ENCODE measurements at regions not wholly inside any gene's neighbourhood (a gene's known extent, or its start where the extent isn't known, plus 50 kb on each side); places are given as distances from the start of the nearest gene placed in this dataset.
"Not testable (repeated sequence)": the region's sequence is repeated elsewhere in the genome, so short reads cannot be mapped to it uniquely, and the experiment has no call there.

- Mint-ChIP-seq H3K27ac (no peak overlapping the region), H3K4me1 (peaks cover 5% of the 10 kb centered on the region), H3K27me3 (ENCODE audit: low read depth, poor library complexity) (peaks cover 6% of the 10 kb centered on the region), H3K9me3 (no peaks in the 10 kb centered on the region), H3K36me3 (ENCODE audit: low read depth) (no peaks in the 10 kb centered on the region), H3K4me3 (no peak overlapping the region)
- peak; percentile 78 for TF ChIP-seq CTCF (IDR thresholded peaks at IDR 0.05)
- peak; percentile 82 for DNase-seq
Measured at GRCh38 chr11:36744375-36745168, 146.5 kb upstream of the RAG2 start.

- no peak for DNase-seq
- Mint-ChIP-seq H3K27me3 (ENCODE audit: low read depth, poor library complexity) (peaks cover 7% of the 10 kb centered on the region), H3K9me3 (no peaks in the 10 kb centered on the region), H3K4me1 (peaks cover 5% of the 10 kb centered on the region), H3K27ac (no peak overlapping the region), H3K4me3 (no peak overlapping the region), H3K36me3 (ENCODE audit: low read depth) (no peaks in the 10 kb centered on the region)
- TF ChIP-seq CTCF (IDR thresholded peaks at IDR 0.05), result no peak
Measured at GRCh38 chr11:36743039-36743438, 145.0 kb upstream of the RAG2 start.

GRCh38 chr11:36741515-36741914 lies 143.5 kb upstream of the RAG2 start:
- no peak overlapping the region for H3K4me3 Mint-ChIP-seq
- peaks cover 5% of the 10 kb centered on the region for H3K4me1 Mint-ChIP-seq
- DNase-seq, result no peak
- no peak for TF ChIP-seq CTCF (IDR thresholded peaks at IDR 0.05)
- H3K36me3 Mint-ChIP-seq (ENCODE audit: low read depth), result no peaks in the 10 kb centered on the region
- H3K27ac Mint-ChIP-seq, result no peak overlapping the region
- H3K9me3 Mint-ChIP-seq, result peaks cover 5% of the 10 kb centered on the region
- peaks cover 4% of the 10 kb centered on the region for H3K27me3 Mint-ChIP-seq (ENCODE audit: low read depth, poor library complexity)

- DNase-seq, result no peak
- no peaks in the 10 kb centered on the region for H3K4me1 Mint-ChIP-seq
- peaks cover 8% of the 10 kb centered on the region for H3K27me3 Mint-ChIP-seq (ENCODE audit: low read depth, poor library complexity)
- H3K9me3 Mint-ChIP-seq, result peaks cover 13% of the 10 kb centered on the region
- H3K27ac Mint-ChIP-seq, result no peak overlapping the region
- H3K36me3 Mint-ChIP-seq (ENCODE audit: low read depth), result no peaks in the 10 kb centered on the region
- H3K4me3 Mint-ChIP-seq, result no peak overlapping the region
- no peak for TF ChIP-seq CTCF (IDR thresholded peaks at IDR 0.05)
Measured at GRCh38 chr11:36738292-36738861, 140.3 kb upstream of the RAG2 start.

GRCh38 chr11:36736103-36736502 lies 138.1 kb upstream of the RAG2 start:
- H3K36me3 Mint-ChIP-seq (ENCODE audit: low read depth), result no peaks in the 10 kb centered on the region
- no peak for DNase-seq
- H3K4me3 Mint-ChIP-seq, result no peak overlapping the region
- H3K27ac Mint-ChIP-seq, result no peak overlapping the region
- no peak for TF ChIP-seq CTCF (IDR thresholded peaks at IDR 0.05)
- peaks cover 12% of the 10 kb centered on the region for H3K27me3 Mint-ChIP-seq (ENCODE audit: low read depth, poor library complexity)
- H3K9me3 Mint-ChIP-seq, result peaks cover 13% of the 10 kb centered on the region
- H3K4me1 Mint-ChIP-seq, result no peaks in the 10 kb centered on the region

- H3K36me3 Mint-ChIP-seq (ENCODE audit: low read depth); H3K27ac Mint-ChIP-seq; H3K4me3 Mint-ChIP-seq; DNase-seq; H3K4me1 Mint-ChIP-seq: not testable (repeated sequence)
- peaks cover 14% of the 10 kb centered on the region for H3K27me3 Mint-ChIP-seq (ENCODE audit: low read depth, poor library complexity)
- H3K9me3 Mint-ChIP-seq, result peaks cover 13% of the 10 kb centered on the region
Measured at GRCh38 chr11:36733721-36734120, 135.7 kb upstream of the RAG2 start.
